ENCODE measurements at regions not wholly inside any gene's neighbourhood (a gene's known extent, or its start where the extent isn't known, plus 50 kb on each side); places are given as distances from the start of the nearest gene placed in this dataset.

DNA sequence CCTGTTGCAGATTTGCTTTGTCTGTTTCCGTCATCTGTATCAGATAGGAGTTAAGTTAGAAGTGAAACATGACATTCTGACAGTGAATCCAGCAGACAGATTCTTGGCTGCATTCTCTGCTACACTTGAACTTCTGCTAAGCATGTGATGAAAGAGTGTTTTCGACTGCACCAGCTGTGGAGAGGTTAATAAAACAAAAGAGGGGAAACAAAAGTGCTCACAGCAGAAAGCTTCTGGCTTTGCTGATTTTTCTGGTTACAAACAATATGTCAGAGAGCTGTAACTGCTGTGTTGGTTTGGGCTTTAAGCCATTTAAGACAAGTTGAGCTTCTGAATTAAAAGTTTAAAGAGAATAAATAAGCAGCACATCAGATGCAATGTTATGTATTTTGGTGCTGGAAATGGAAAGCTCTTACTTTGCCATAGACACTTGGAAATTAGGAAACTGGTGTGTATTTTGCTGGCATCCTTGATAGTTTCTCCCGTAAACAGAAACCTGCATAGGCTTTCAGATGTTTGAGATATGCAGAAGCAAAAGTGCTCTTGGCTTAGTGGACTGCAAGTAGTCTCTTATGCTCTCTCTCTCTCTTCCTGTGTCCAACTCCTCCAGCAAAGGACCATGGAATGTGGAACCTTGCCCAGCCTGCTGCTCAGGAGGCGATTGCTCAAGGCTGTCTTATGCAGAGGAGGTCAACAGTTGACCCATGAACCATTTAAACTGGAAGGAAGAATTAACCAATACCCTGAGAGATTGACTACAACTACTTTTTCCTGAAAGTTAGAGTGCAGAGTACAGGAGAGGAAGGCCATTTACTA is 104.9 kb downstream of the RPS12 start:
- Histone ChIP-seq H3K4me3 (ENCODE audit: low read depth, low read length) (no peak overlapping the region), H3K27ac (peak overlapping the region; percentile 37)
- TF ChIP-seq, protein P1, sequence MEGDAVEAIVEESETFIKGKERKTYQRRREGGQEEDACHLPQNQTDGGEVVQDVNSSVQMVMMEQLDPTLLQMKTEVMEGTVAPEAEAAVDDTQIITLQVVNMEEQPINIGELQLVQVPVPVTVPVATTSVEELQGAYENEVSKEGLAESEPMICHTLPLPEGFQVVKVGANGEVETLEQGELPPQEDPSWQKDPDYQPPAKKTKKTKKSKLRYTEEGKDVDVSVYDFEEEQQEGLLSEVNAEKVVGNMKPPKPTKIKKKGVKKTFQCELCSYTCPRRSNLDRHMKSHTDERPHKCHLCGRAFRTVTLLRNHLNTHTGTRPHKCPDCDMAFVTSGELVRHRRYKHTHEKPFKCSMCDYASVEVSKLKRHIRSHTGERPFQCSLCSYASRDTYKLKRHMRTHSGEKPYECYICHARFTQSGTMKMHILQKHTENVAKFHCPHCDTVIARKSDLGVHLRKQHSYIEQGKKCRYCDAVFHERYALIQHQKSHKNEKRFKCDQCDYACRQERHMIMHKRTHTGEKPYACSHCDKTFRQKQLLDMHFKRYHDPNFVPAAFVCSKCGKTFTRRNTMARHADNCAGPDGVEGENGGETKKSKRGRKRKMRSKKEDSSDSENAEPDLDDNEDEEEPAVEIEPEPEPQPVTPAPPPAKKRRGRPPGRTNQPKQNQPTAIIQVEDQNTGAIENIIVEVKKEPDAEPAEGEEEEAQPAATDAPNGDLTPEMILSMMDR (IDR thresholded peaks at IDR 0.05) = no peak

DNA sequence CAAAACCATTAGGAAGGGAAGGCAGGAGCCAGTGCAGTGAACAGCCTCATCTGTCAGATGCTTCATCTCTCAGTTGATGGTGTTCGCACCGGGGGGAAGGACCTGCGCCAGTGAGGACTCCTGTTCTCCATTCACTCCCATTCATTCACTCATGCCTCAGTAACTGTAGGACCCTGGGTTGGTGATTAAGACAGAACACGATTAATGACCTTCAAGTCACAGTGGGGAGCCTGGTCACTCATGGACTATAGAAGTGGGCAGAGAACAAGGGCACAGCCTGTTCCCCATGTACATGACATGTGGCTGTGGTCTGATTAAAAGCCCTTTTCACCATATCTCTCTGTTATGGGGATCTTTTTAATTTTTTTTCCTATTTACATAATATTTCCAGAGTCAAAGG is 113.3 kb downstream of the RPS12 start:
- H3K4me3 ChIP-seq (ENCODE audit: low read depth, low read length) = no peak overlapping the region
- H3K4me2 ChIP-seq (ENCODE audit: low read length) = no peak overlapping the region
- H3K4me1 ChIP-seq = peaks cover 2% of the 10 kb centered on the region
- TF ChIP-seq, protein P1 (IDR thresholded peaks at IDR 0.05) = no peak
- H3K9ac ChIP-seq = no peak overlapping the region
- no peak overlapping the region for H2AFZ ChIP-seq
- no peaks in the 10 kb centered on the region for H3K27me3 ChIP-seq (ENCODE audit: control insufficient read depth, insufficient read depth, low read length)
- H3K36me3 ChIP-seq (ENCODE audit: control insufficient read depth, insufficient read depth, low read length) = no peaks in the 10 kb centered on the region
- H3K9me3 ChIP-seq (ENCODE audit: control insufficient read depth, low read length) = no peaks in the 10 kb centered on the region
- H3K79me2 ChIP-seq = no peaks in the 10 kb centered on the region
- H3K27ac ChIP-seq = no peak overlapping the region

More for the DNA sequence above, 104.9 kb downstream of the RPS12 start:
- peaks cover 7% of the 10 kb centered on the region for H3K4me1 ChIP-seq
- H3K9ac ChIP-seq = no peak overlapping the region
- peak overlapping the region; percentile 35 for H2AFZ ChIP-seq
- no peaks in the 10 kb centered on the region for H3K9me3 ChIP-seq (ENCODE audit: control insufficient read depth, low read length)
- no peaks in the 10 kb centered on the region for H3K36me3 ChIP-seq (ENCODE audit: control insufficient read depth, insufficient read depth, low read length)
- H3K27me3 ChIP-seq (ENCODE audit: control insufficient read depth, insufficient read depth, low read length) = no peaks in the 10 kb centered on the region
- no peaks in the 10 kb centered on the region for H3K79me2 ChIP-seq
- peak overlapping the region; percentile 16 for H3K4me2 ChIP-seq (ENCODE audit: low read length)

DNA sequence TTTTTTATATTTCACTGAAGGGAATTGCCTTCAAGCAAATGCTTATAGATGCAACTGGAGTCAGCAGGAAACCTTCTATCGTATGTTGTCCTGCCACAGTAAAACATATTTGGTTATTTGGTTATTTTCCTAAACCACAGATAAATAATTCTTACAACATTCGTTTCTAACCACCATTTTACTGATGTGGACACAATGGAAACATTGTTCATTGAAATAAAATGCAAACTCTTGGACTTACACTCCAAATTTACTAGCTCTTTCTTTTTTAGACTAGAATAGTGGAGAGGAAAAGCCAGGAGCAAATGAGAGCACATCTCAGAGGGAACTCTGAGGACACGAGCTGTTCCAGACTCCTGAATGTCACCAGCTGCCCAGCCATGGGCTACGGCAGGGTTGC is 114.8 kb downstream of the RPS12 start:
- Histone ChIP-seq H3K9me3 (ENCODE audit: control insufficient read depth, low read length) (no peaks in the 10 kb centered on the region), H3K4me1 (peaks cover 4% of the 10 kb centered on the region), H3K27ac (no peak overlapping the region), H2AFZ (no peak overlapping the region), H3K4me2 (ENCODE audit: low read length) (no peak overlapping the region), H3K9ac (no peak overlapping the region), H3K79me2 (no peaks in the 10 kb centered on the region), H3K27me3 (ENCODE audit: control insufficient read depth, insufficient read depth, low read length) (no peaks in the 10 kb centered on the region), H3K4me3 (ENCODE audit: low read depth, low read length) (no peak overlapping the region), H3K36me3 (ENCODE audit: control insufficient read depth, insufficient read depth, low read length) (no peaks in the 10 kb centered on the region)
- TF ChIP-seq, protein P1 (IDR thresholded peaks at IDR 0.05) = no peak

DNA sequence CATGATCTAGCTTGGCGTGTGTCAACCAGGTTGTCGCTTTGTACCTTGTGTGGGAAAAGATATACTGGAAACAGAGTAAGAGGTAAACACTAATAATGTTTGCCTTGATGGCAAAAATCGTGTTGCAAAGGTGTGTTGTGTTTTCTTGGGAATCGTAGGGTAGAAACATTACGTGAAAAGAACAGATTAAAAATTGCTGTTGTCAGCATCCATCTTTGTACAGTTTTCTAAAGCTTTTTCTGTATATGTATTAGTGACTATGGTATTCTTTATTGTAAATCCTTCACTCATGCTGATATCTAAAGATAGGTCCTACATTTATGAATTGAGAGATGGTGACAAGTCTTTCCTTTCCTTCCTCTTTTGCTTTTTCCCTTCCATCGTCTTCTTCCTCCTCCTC is 116.9 kb downstream of the RPS12 start:
- Histone ChIP-seq H3K9ac (no peak overlapping the region), H3K27ac (no peak overlapping the region), H3K4me3 (ENCODE audit: low read depth, low read length) (no peak overlapping the region), H3K4me1 (peaks cover 4% of the 10 kb centered on the region), H3K36me3 (ENCODE audit: control insufficient read depth, insufficient read depth, low read length) (no peaks in the 10 kb centered on the region), H2AFZ (no peak overlapping the region), H3K4me2 (ENCODE audit: low read length) (no peak overlapping the region), H3K27me3 (ENCODE audit: control insufficient read depth, insufficient read depth, low read length) (no peaks in the 10 kb centered on the region), H3K79me2 (no peaks in the 10 kb centered on the region), H3K9me3 (ENCODE audit: control insufficient read depth, low read length) (no peaks in the 10 kb centered on the region)
- TF ChIP-seq, protein P1 (IDR thresholded peaks at IDR 0.05) = no peak

All from parathyroid adenoma (tissue), 2 donors.